SK-N-SH (cell line): ENCODE measurements at regions not wholly inside any gene's neighbourhood (a gene's known extent, or its start where the extent isn't known, plus 50 kb on each side); places are given as distances from the start of the nearest gene placed in this dataset.

Source experiments
- CTCF ChIA-PET: fragments of 300-600, 350-600 bp; formaldehyde crosslinking; extraction: SDS; loops from one replicate; lab custom pipeline; 2021; lab: Yijun Ruan, JAX
- POLR2A ChIA-PET: fragments of 350-600 bp; sonication (Branson Sonifier 250); formaldehyde crosslinking; extraction: SDS; loops from one replicate; lab custom pipeline; 2020; ENCODE audit warnings: antibody characterized with exemption, inconsistent platforms; lab: Yijun Ruan, JAX
- DNase-seq: peaks from one replicate; pipeline ENCODE4 v3.0.0; 2012
- H2AFZ ChIP-seq: fragments of 200-600 bp; sonication (generic); 2 replicates; pipeline ENCODE4 v1.8.1; 2016; ENCODE audit warnings: antibody characterized with exemption, mild to moderate bottlenecking, low read depth
- H3F3A ChIP-seq: fragments of 200-600 bp; sonication (generic); replicated peaks from 2 replicates; pipeline ENCODE3; 2016; ENCODE audit warnings: antibody characterized with exemption, mild to moderate bottlenecking; ENCODE audit not compliant: insufficient read depth
- H3K27ac ChIP-seq, 2 experiments: fragments of 200-500 bp in 1 of 2; fragments of 200-600 bp in 1 of 2; sonication (Bioruptor generic) in 1 of 2; sonication (generic), shearing (Covaris generic) in 1 of 2; 2 replicates each; pipeline versions ENCODE4 v1.5.1 to v1.6.1; 2014 to 2016; ENCODE audit warnings: low read depth in 2 of 2, inconsistent platforms in 1 of 2, low read length in 1 of 2, mild to moderate bottlenecking in 1 of 2, mixed read lengths in 1 of 2
- H3K27me3 ChIP-seq: fragments of 200-600 bp; sonication (generic), shearing (Covaris generic); 2 replicates; pipeline ENCODE4 v1.6.1; 2016; ENCODE audit warnings: mixed run types; ENCODE audit not compliant: insufficient read depth
- H3K36me3 ChIP-seq, 2 experiments: fragments of 200-500 bp in 1 of 2; fragments of 200-600 bp in 1 of 2; sonication (Bioruptor generic) in 1 of 2; sonication (generic) in 1 of 2; replicated peaks in 1 of 2; 2 replicates each; pipeline versions ENCODE3 to v1.5.1; 2014 to 2016; ENCODE audit warnings: low read length in 1 of 2, mild to moderate bottlenecking in 1 of 2; ENCODE audit not compliant: insufficient read depth in 2 of 2, control insufficient read depth in 1 of 2
- H3K4me1 ChIP-seq, 2 experiments: fragments of 200-500 bp in 1 of 2; fragments of 200-600 bp in 1 of 2; sonication (Bioruptor generic) in 1 of 2; sonication (generic), shearing (Covaris generic) in 1 of 2; 2 replicates each; pipeline versions ENCODE4 v1.5.1 to v1.6.1; 2014 to 2016; ENCODE audit warnings: low read depth in 1 of 2, low read length in 1 of 2, mixed run types in 1 of 2; ENCODE audit not compliant: insufficient read depth in 2 of 2, control insufficient read depth in 1 of 2
- H3K4me2 ChIP-seq: fragments of 200-600 bp; sonication (generic), shearing (Covaris generic); 2 replicates; pipeline ENCODE4 v1.6.1; 2017; ENCODE audit warnings: mixed run types
- H3K4me3 ChIP-seq, 2 experiments: fragments of 200-500 bp in 1 of 2; fragments of 200-600 bp in 1 of 2; sonication (Bioruptor generic) in 1 of 2; sonication (generic), shearing (Covaris generic) in 1 of 2; 2 replicates each; pipeline versions ENCODE4 v1.5.1 to v1.8.1; 2014 to 2016; ENCODE audit warnings: low read depth in 2 of 2, inconsistent platforms in 1 of 2, low read length in 1 of 2, mild to moderate bottlenecking in 1 of 2, mixed read lengths in 1 of 2, moderate library complexity in 1 of 2
- H3K79me2 ChIP-seq: fragments of 200-600 bp; sonication (generic); 2 replicates; pipeline ENCODE4 v1.8.1; 2017; ENCODE audit warnings: mild to moderate bottlenecking; ENCODE audit not compliant: insufficient read depth
- H3K9ac ChIP-seq: fragments of 200-600 bp; sonication (generic); 2 replicates; pipeline ENCODE4 v1.6.1; 2017; ENCODE audit warnings: mixed run types
- H3K9me2 ChIP-seq: fragments of 200-600 bp; sonication (generic); 2 replicates; pipeline ENCODE4 v1.6.1; 2017; ENCODE audit warnings: mixed run types
- H3K9me3 ChIP-seq: fragments of 200-600 bp; sonication (generic); 2 replicates; pipeline ENCODE4 v1.6.1; 2017; ENCODE audit warnings: mixed run types, mild to moderate bottlenecking, moderate library complexity
- H4K20me1 ChIP-seq: fragments of 200-600 bp; sonication (generic); 2 replicates; pipeline ENCODE4 v1.6.1; 2017; ENCODE audit warnings: mild to moderate bottlenecking, mixed run types; ENCODE audit not compliant: insufficient read depth
- EP300 ChIP-seq, 2 experiments: IDR thresholded peaks; 2 replicates each; pipeline versions ENCODE4 v1.4.0 to v1.6.1; 2012; ENCODE audit warnings: borderline replicate concordance in 1 of 2, low read depth in 1 of 2, low read length in 1 of 2
- EZH2phosphoT487 ChIP-seq: fragments of 200-600 bp; sonication (generic); IDR thresholded peaks from 2 replicates; pipeline ENCODE4 v1.6.1; 2017; ENCODE audit warnings: low read depth, mixed run types, mild to moderate bottlenecking, antibody characterized with exemption, moderate library complexity, borderline replicate concordance
- FOSL2 ChIP-seq: IDR thresholded peaks from 2 replicates; pipeline ENCODE4 v1.4.0; 2012; ENCODE audit warnings: low read depth, mild to moderate bottlenecking, moderate library complexity, borderline replicate concordance
- FOXM1 ChIP-seq: IDR thresholded peaks from 2 replicates; pipeline ENCODE4 v1.4.0; 2012; ENCODE audit warnings: low read depth, mild to moderate bottlenecking
- GABPA ChIP-seq: IDR thresholded peaks from 2 replicates; pipeline ENCODE4 v1.4.0; 2012; ENCODE audit warnings: low read depth, mild to moderate bottlenecking
- GATA2 ChIP-seq: sonication (generic); formaldehyde crosslinking; IDR thresholded peaks from 2 replicates; pipeline ENCODE4 v1.5.0; 2020; ENCODE audit warnings: mild to moderate bottlenecking, missing genetic modification reagents
- IRF3 ChIP-seq: fragments of 150-350 bp; IDR thresholded peaks from 2 replicates; pipeline ENCODE4 v1.6.1; 2016; ENCODE audit warnings: mild to moderate bottlenecking, low read depth, low read length
- JUND ChIP-seq: IDR thresholded peaks from 2 replicates; pipeline ENCODE4 v1.4.0; 2012
- MEF2A ChIP-seq: IDR thresholded peaks from 2 replicates; pipeline ENCODE4 v1.4.0; 2012; ENCODE audit warnings: low read depth, borderline replicate concordance
- MXI1 ChIP-seq: IDR thresholded peaks from 2 replicates; pipeline ENCODE4 v1.6.1; 2012; ENCODE audit warnings: mild to moderate bottlenecking, low read depth, low read length, improper control_type of control experiment
- NFIC ChIP-seq: IDR thresholded peaks from 2 replicates; pipeline ENCODE4 v1.4.0; 2012; ENCODE audit warnings: borderline replicate concordance
- NRF1 ChIP-seq: IDR thresholded peaks from 2 replicates; pipeline ENCODE4 v1.6.1; 2012; ENCODE audit warnings: low read depth, mild to moderate bottlenecking, low read length
- PBX3 ChIP-seq: IDR thresholded peaks from 2 replicates; pipeline ENCODE4; 2012
- POLR2AphosphoS5 ChIP-seq: IDR thresholded peaks from 2 replicates; pipeline ENCODE4 v1.6.1; 2012; ENCODE audit warnings: low read depth, low read length
- RCOR1 ChIP-seq: fragments of 150-350 bp; IDR thresholded peaks from 2 replicates; pipeline ENCODE4 v1.6.1; 2017; ENCODE audit warnings: antibody characterized with exemption, low read length
- RFX5 ChIP-seq: IDR thresholded peaks from 2 replicates; pipeline ENCODE4 v1.6.1; 2012; ENCODE audit warnings: mild to moderate bottlenecking, improper control_type of control experiment, low read length
- RXRA ChIP-seq: IDR thresholded peaks from 2 replicates; pipeline ENCODE4 v1.4.0; 2012; ENCODE audit warnings: low read depth, mild to moderate bottlenecking, borderline replicate concordance
- SMC3 ChIP-seq: IDR thresholded peaks from 2 replicates; pipeline ENCODE4 v1.6.1; 2012; ENCODE audit warnings: low read depth, low read length, improper control_type of control experiment
- TAF1 ChIP-seq: IDR thresholded peaks from 2 replicates; pipeline ENCODE4 v1.6.1; 2012; ENCODE audit warnings: low read depth, mild to moderate bottlenecking, low read length, moderate library complexity, borderline replicate concordance
- YY1 ChIP-seq: IDR thresholded peaks from 2 replicates; pipeline ENCODE4 v1.4.0; 2012; ENCODE audit warnings: low read depth, mild to moderate bottlenecking
- WGBS: methylation state at CpG from one replicate; pipeline ENCODE4 v1.1.6; 2017; ENCODE audit warnings: low lambda C conversion rate; 5-methylcytosine and 5-hydroxymethylcytosine counted together

GRCh38 chr5:174490728-174491127 is 233.7 kb upstream of the MSX2 start:
- H3K4me3 ChIP-seq = no peak overlapping the region
- H3F3A ChIP-seq = no peaks in the 10 kb centered on the region
- H3K4me1 ChIP-seq = peaks cover 0 to 27% of the 10 kb centered on the region in 2 experiments; a peak in 2 of 4 replicates
- no peaks in the 10 kb centered on the region for H3K9me2 ChIP-seq
- no peak overlapping the region for H2AFZ ChIP-seq
- DNase-seq = no peak
- no peak overlapping the region for H3K4me2 ChIP-seq
- no peaks in the 10 kb centered on the region for H3K36me3 ChIP-seq
- CTCF ChIA-PET = no interaction called here
- no peak overlapping the region for H3K27ac ChIP-seq
- H3K9me3 ChIP-seq = no peaks in the 10 kb centered on the region
- TF ChIP-seq RCOR1 = peak; percentile 18; the same call in 1 of the 2 replicates
- no peak for TF ChIP-seq IRF3
- H3K9ac ChIP-seq = no peak overlapping the region
- H3K27me3 ChIP-seq = no peaks in the 10 kb centered on the region
- H4K20me1 ChIP-seq = no peaks in the 10 kb centered on the region
- POLR2A ChIA-PET = no interaction called here
- no peaks in the 10 kb centered on the region for H3K79me2 ChIP-seq
- WGBS = 33% methylated on average over 4 of the region's 4 CpGs

GRCh38 chr5:174491265-174491664 is 233.1 kb upstream of the MSX2 start:
- H4K20me1 ChIP-seq = no peaks in the 10 kb centered on the region
- ChIA-PET CTCF (no interaction called here), POLR2A (no interaction called here)
- TF ChIP-seq EZH2phosphoT487 = no peak
- no peak for TF ChIP-seq RXRA
- no peak for TF ChIP-seq GATA2 (CRISPR knock-in tag)
- no peak for TF ChIP-seq PBX3
- no peak for TF ChIP-seq GABPA
- TF ChIP-seq SMC3 = no peak
- no peak for TF ChIP-seq POLR2AphosphoS5
- no peak for TF ChIP-seq EP300 (IDR thresholded peaks at IDR 0.05; ENCODE audit: borderline replicate concordance in 1 of 2, low read depth in 1 of 2, low read length in 1 of 2)
- TF ChIP-seq MXI1 = no peak
- no peak for TF ChIP-seq JUND
- TF ChIP-seq NFIC = no peak
- no peak for TF ChIP-seq TAF1
- TF ChIP-seq YY1 = no peak
- TF ChIP-seq RFX5 = no peak
- TF ChIP-seq FOXM1 = no peak
- no peak for TF ChIP-seq MEF2A
- no peak for TF ChIP-seq FOSL2
- TF ChIP-seq NRF1 = no peak
- no peak for TF ChIP-seq IRF3
- no peaks in the 10 kb centered on the region for H3K9me2 ChIP-seq
- H3F3A ChIP-seq = no peaks in the 10 kb centered on the region
- no peak overlapping the region for H3K9ac ChIP-seq
- H3K4me2 ChIP-seq = no peak overlapping the region
- H3K4me3 ChIP-seq = no peak overlapping the region
- no peak overlapping the region for H3K27ac ChIP-seq
- WGBS = 61% methylated on average over 5 of the region's 5 CpGs
- no peaks in the 10 kb centered on the region for H3K36me3 ChIP-seq
- DNase-seq = no peak
- H3K27me3 ChIP-seq = no peaks in the 10 kb centered on the region
- no peak overlapping the region for H2AFZ ChIP-seq
- peaks cover 0 to 27% of the 10 kb centered on the region in 2 experiments; a peak in 2 of 4 replicates for H3K4me1 ChIP-seq
- no peaks in the 10 kb centered on the region for H3K9me3 ChIP-seq
- no peaks in the 10 kb centered on the region for H3K79me2 ChIP-seq
